B cell (primary cell): ENCODE measurements at regions not wholly inside any gene's neighbourhood (a gene's known extent, or its start where the extent isn't known, plus 50 kb on each side); places are given as distances from the start of the nearest gene placed in this dataset.
"Not testable (repeated sequence)": the region's sequence is repeated elsewhere in the genome, so short reads cannot be mapped to it uniquely, and the experiment has no call there.

Source experiments
- ATAC-seq: fragments of 200-7000 bp; cut with Tn5 transposase; one replicate; pipeline ENCODE4 v1.10.0; 2021; ENCODE audit warnings: low read depth, mild to moderate bottlenecking, moderate number of reproducible peaks, moderate library complexity
- CTCF ChIA-PET: fragments of 350-600 bp; sonication (Branson Sonifier 250); formaldehyde crosslinking; loops from one replicate; lab custom pipeline; 2021; ENCODE audit warnings: antibody characterized with exemption, inconsistent platforms; lab: Charles Lee
- POLR2A ChIA-PET: fragments of 350-600 bp; sonication (Branson Sonifier 250); formaldehyde crosslinking; loops from one replicate; lab custom pipeline; 2021; ENCODE audit warnings: antibody characterized with exemption; lab: Charles Lee
- DNase-seq: peaks from one replicate; pipeline ENCODE4 v3.0.0; 2013
- H2AFZ ChIP-seq: 2 replicates; pipeline ENCODE4 v1.6.1; 2012; ENCODE audit warnings: mild to moderate bottlenecking, low read depth, low read length; ENCODE audit not compliant: insufficient read depth, poor library complexity, severe bottlenecking
- H3K27ac ChIP-seq, 2 donors: 1 replicate in 1 of 2; 2 replicates in 1 of 2; pipeline ENCODE4 v1.5.1; 2012 to 2013; ENCODE audit warnings: low read length in 2 of 2, mild to moderate bottlenecking in 2 of 2, moderate library complexity in 1 of 2
- H3K27me3 ChIP-seq, 4 experiments: fragments of 200-600 bp in 1 of 4; sonication (generic) in 1 of 4; replicated peaks in 1 of 4; 1 replicate in 2 of 4; 2 replicates in 2 of 4; pipeline versions ENCODE4 v1.6.1 to v1.7.0; 2013 to 2016; ENCODE audit warnings: low read length in 3 of 4, mild to moderate bottlenecking in 2 of 4, mixed read lengths in 1 of 4, moderate library complexity in 1 of 4; ENCODE audit not compliant: insufficient read depth in 4 of 4, control insufficient read depth in 3 of 4; ENCODE audit errors: control extremely low read depth in 1 of 4
- H3K36me3 ChIP-seq, 2 experiments: replicated peaks in 1 of 2; 1 replicate in 1 of 2; 2 replicates in 1 of 2; pipeline versions ENCODE4 v1.6.1 to v1.7.1; 2013; ENCODE audit warnings: low read length in 1 of 2; ENCODE audit not compliant: insufficient read depth in 2 of 2, control insufficient read depth in 1 of 2; ENCODE audit errors: control extremely low read depth in 1 of 2, extremely low read depth in 1 of 2
- H3K4me1 ChIP-seq, 2 donors: fragments of 200-600 bp in 1 of 2; sonication (generic) in 1 of 2; 1 replicate in 1 of 2; 2 replicates in 1 of 2; pipeline versions ENCODE4 v1.5.1 to v1.6.1; 2013 to 2017; ENCODE audit warnings: low read length in 2 of 2; ENCODE audit not compliant: control insufficient read depth in 2 of 2, insufficient read depth in 2 of 2
- H3K4me2 ChIP-seq: replicated peaks from 2 replicates; pipeline ENCODE3; 2012; ENCODE audit warnings: mild to moderate bottlenecking, low read depth, low read length; ENCODE audit not compliant: poor library complexity, severe bottlenecking
- H3K4me3 ChIP-seq, 5 experiments: fragments of 200-600 bp in 1 of 5; sonication (generic) in 1 of 5; 1 replicate in 3 of 5; 2 replicates in 2 of 5; pipeline versions ENCODE4 v1.5.1 to v1.7.0; 2011 to 2016; ENCODE audit warnings: low read length in 4 of 5, mild to moderate bottlenecking in 4 of 5, low read depth in 2 of 5, control low read depth in 1 of 5, moderate library complexity in 1 of 5; ENCODE audit not compliant: insufficient read depth in 1 of 5; ENCODE audit errors: control extremely low read depth in 1 of 5, extremely low read depth in 1 of 5
- H3K79me2 ChIP-seq: fragments of 200-600 bp; sonication (generic); one replicate; pipeline ENCODE4 v1.6.0; 2016; ENCODE audit warnings: low read length; ENCODE audit not compliant: control insufficient read depth, insufficient read depth
- H3K9ac ChIP-seq: fragments of 200-600 bp; sonication (generic); 2 replicates; pipeline ENCODE4 v1.6.1; 2017; ENCODE audit warnings: mild to moderate bottlenecking, low read length, moderate library complexity
- H3K9me3 ChIP-seq, 3 donors: one replicate each; pipeline versions ENCODE4 v1.6.1 to v1.7.1; 2013; ENCODE audit warnings: low read length in 2 of 3; ENCODE audit not compliant: control insufficient read depth in 2 of 3, insufficient read depth in 1 of 3; ENCODE audit errors: control extremely low read depth in 1 of 3
- H4K20me1 ChIP-seq: 2 replicates; pipeline ENCODE4 v1.6.0; 2012; ENCODE audit warnings: mild to moderate bottlenecking, low read length; ENCODE audit not compliant: insufficient read depth, control insufficient read depth, poor library complexity, severe bottlenecking
- H3K27ac Mint-ChIP-seq: one replicate; pipeline ENCODE4 v1.8.0; 2021; ENCODE audit warnings: mixed read lengths
- H3K27me3 Mint-ChIP-seq: one replicate; pipeline ENCODE4 v1.8.0; 2021; ENCODE audit warnings: mixed read lengths
- H3K4me1 Mint-ChIP-seq: one replicate; pipeline ENCODE4 v1.8.0; 2021; ENCODE audit warnings: mixed read lengths
- H3K4me3 Mint-ChIP-seq: one replicate; pipeline ENCODE4 v1.8.0; 2021; ENCODE audit warnings: mixed read lengths
- H3K9me3 Mint-ChIP-seq: one replicate; pipeline ENCODE4 v1.8.0; 2022; ENCODE audit warnings: mixed read lengths; ENCODE audit not compliant: insufficient read depth
- EZH2 ChIP-seq: IDR thresholded peaks from 2 replicates; pipeline ENCODE4 v1.6.1; 2012; ENCODE audit warnings: borderline replicate concordance, low read depth, mild to moderate bottlenecking, moderate library complexity, low read length; ENCODE audit not compliant: insufficient read depth, poor library complexity, severe bottlenecking
- whole genome bisulfite sequencing: methylation state at CpG from one replicate; pipeline ENCODE4 v1.1.5; 2013; ENCODE audit warnings: missing lambda C conversion rate; ENCODE audit not compliant: insufficient coverage; 5-methylcytosine and 5-hydroxymethylcytosine counted together
- intact Hi-C: fragments of 100-400 bp; cut with micrococcal nuclease; formaldehyde crosslinking; loops from one replicate; pipeline ENCODE4 v1.10.0; 2022
- TF ChIP-seq, protein P1 (sequence below): fragments of 200-600 bp; IDR thresholded peaks from one replicate; pipeline ENCODE4 v1.8.0; 2022; ENCODE audit warnings: antibody characterized with exemption, mild to moderate bottlenecking

GRCh38 chr15:30816430-30816829, 87.3 kb upstream of the FAN1 start:
- Mint-ChIP-seq H3K4me3 (peak overlapping the region; percentile 58), H3K27me3 (no peaks in the 10 kb centered on the region), H3K4me1 (peaks cover 1% of the 10 kb centered on the region), H3K27ac (no peak overlapping the region), H3K9me3 (no peaks in the 10 kb centered on the region)
- Histone ChIP-seq H3K4me2 (no peak overlapping the region), H3K4me1 (no peaks in the 10 kb centered on the region), H4K20me1 (no peaks in the 10 kb centered on the region), H3K36me3 (no peaks in the 10 kb centered on the region), H2AFZ (no peak overlapping the region), H3K27ac (no peak overlapping the region), H3K27me3 (no peaks in the 10 kb centered on the region), H3K9ac (no peak overlapping the region), H3K9me3 (peaks cover 0 to 2% (median 0%) of the 10 kb centered on the region in 3 donors), H3K4me3 (no peak overlapping the region), H3K79me2 (no peaks in the 10 kb centered on the region)
- no peak for TF ChIP-seq EZH2
- TF ChIP-seq, protein P1, sequence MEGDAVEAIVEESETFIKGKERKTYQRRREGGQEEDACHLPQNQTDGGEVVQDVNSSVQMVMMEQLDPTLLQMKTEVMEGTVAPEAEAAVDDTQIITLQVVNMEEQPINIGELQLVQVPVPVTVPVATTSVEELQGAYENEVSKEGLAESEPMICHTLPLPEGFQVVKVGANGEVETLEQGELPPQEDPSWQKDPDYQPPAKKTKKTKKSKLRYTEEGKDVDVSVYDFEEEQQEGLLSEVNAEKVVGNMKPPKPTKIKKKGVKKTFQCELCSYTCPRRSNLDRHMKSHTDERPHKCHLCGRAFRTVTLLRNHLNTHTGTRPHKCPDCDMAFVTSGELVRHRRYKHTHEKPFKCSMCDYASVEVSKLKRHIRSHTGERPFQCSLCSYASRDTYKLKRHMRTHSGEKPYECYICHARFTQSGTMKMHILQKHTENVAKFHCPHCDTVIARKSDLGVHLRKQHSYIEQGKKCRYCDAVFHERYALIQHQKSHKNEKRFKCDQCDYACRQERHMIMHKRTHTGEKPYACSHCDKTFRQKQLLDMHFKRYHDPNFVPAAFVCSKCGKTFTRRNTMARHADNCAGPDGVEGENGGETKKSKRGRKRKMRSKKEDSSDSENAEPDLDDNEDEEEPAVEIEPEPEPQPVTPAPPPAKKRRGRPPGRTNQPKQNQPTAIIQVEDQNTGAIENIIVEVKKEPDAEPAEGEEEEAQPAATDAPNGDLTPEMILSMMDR, result no peak
- WGBS, result 85% methylated on average over 16 of the region's 19 CpGs
- DNase-seq (no peak), ATAC-seq (no peak)
- intact Hi-C loops, result no loop called here
- ChIA-PET CTCF (no interaction called here), POLR2A (no interaction called here)

GRCh38 chr15:30823068-30823813, 80.5 kb upstream of the FAN1 start:
- H3K9ac ChIP-seq, result peak overlapping the region; percentile 53

More at GRCh38 chr15:30823068-30823813, 80.5 kb upstream of the FAN1 start:
- Histone ChIP-seq H3K27ac (peak overlapping the region in 1 of 2 donors; percentile 32), H3K4me3 (peak overlapping the region in 4 of 5 experiments; percentile 44 to 62 (median 53)), H2AFZ (peak overlapping the region; percentile 62), H3K4me2 (peak overlapping the region; percentile 55)
- CTCF ChIA-PET, H4K20me1 ChIP-seq, H3K27me3 Mint-ChIP-seq, H3K27me3 ChIP-seq, H3K9me3 ChIP-seq, H3K79me2 ChIP-seq, H3K36me3 ChIP-seq, POLR2A ChIA-PET, intact Hi-C loops, DNase-seq, ATAC-seq, H3K4me1 ChIP-seq, H3K4me1 Mint-ChIP-seq, H3K9me3 Mint-ChIP-seq: not testable (repeated sequence)
- peak overlapping the region; percentile 91 for H3K27ac Mint-ChIP-seq
- peak overlapping the region; percentile 89 for H3K4me3 Mint-ChIP-seq
- 48% methylated on average over 15 of the region's 15 CpGs for WGBS
